SH-SY5Y (cell line): ENCODE measurements at regions not wholly inside any gene's neighbourhood (a gene's known extent, or its start where the extent isn't known, plus 50 kb on each side); places are given as distances from the start of the nearest gene placed in this dataset.

Experiments
- GATA2 ChIP-seq: IDR thresholded peaks from 2 replicates; pipeline ENCODE4 v1.6.1; 2011; ENCODE audit warnings: mild to moderate bottlenecking, low read depth, low read length
- GATA3 ChIP-seq: IDR thresholded peaks from 2 replicates; pipeline ENCODE4 v1.6.1; 2011; ENCODE audit warnings: low read depth, mild to moderate bottlenecking, low read length, moderate library complexity

DNA sequence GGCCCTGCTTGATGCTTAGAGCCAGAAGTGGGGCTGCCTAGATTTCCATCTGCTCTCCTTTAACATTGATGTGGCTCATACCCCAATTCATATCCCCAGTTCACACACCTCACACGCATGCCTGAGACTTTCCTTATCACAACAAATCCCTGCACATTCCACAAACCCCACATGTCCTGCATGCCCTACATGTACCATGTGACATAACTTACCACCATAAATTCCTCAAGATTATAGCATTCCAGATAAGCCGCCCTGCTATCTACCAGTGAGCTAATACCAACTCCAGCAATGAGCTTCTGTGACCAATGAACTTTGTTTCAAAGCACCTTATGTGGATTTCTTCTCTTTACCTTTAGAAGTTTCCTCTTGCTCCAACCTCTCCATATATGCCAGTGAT is 104.7 kb upstream of the RAB11FIP2 start:
- TF ChIP-seq GATA3 (no peak), GATA2 (no peak)
